ENCODE measurements at regions not wholly inside any gene's neighbourhood (a gene's known extent, or its start where the extent isn't known, plus 50 kb on each side); places are given as distances from the start of the nearest gene placed in this dataset.
A peak's percentile ranks its signal among the peaks of the same experiment; 100 is the strongest.

GRCh38 chr13:104140552-104140951 is 1074.3 kb upstream of the SLC10A2 start:
- ATAC-seq (no peak), DNase-seq (ENCODE audit: low spot score) (no peak)
- Mint-ChIP-seq H3K4me3 (no peak overlapping the region), H3K27ac (no peak overlapping the region), H3K4me1 (peaks cover 26% of the 10 kb centered on the region), H3K36me3 (ENCODE audit: low read depth) (no peaks in the 10 kb centered on the region), H3K9me3 (no peaks in the 10 kb centered on the region), H3K27me3 (ENCODE audit: insufficient read depth, low read depth, poor library complexity) (no peaks in the 10 kb centered on the region)
- Histone ChIP-seq H3F3A (replicated peaks; ENCODE audit: low read depth) (no peaks in the 10 kb centered on the region), H3K9me2 (ENCODE audit: insufficient read depth) (no peaks in the 10 kb centered on the region), H4K20me1 (replicated peaks; ENCODE audit: insufficient read depth) (no peaks in the 10 kb centered on the region), H3K36me3 (ENCODE audit: insufficient read depth) (no peaks in the 10 kb centered on the region), H2AFZ (no peak overlapping the region), H3K27me3 (ENCODE audit: insufficient read depth) (no peaks in the 10 kb centered on the region), H3K4me2 (0 out of 2 replicates have a peak overlapping the region, but pooled peaks have one; percentile 12), H3K79me2 (replicated peaks; ENCODE audit: insufficient read depth) (no peaks in the 10 kb centered on the region), H3K4me3 (no peak overlapping the region), H3K4me1 (ENCODE audit: insufficient read depth) (peaks cover 26% of the 10 kb centered on the region), H3K27ac (ENCODE audit: low read depth) (no peak overlapping the region)
- no peak for TF ChIP-seq CTCF (conservative IDR thresholded peaks at IDR 0.05; ENCODE audit: low read depth in 2 of 2)
- no peak for TF ChIP-seq STAT1 (IDR thresholded peaks at IDR 0.05; ENCODE audit: unreplicated experiment)
- no peak for TF ChIP-seq ZNF114 (CRISPR knock-in tag; IDR thresholded peaks at IDR 0.05)
- no peak for TF ChIP-seq CREB1 (CRISPR knock-in tag; IDR thresholded peaks at IDR 0.05; ENCODE audit: low read depth)

GRCh38 chr13:104137416-104137815 is 1071.2 kb upstream of the SLC10A2 start:
- DNase-seq (ENCODE audit: low spot score) (no peak), ATAC-seq (no peak)
- Histone ChIP-seq H3K79me2 (replicated peaks; ENCODE audit: insufficient read depth) (no peaks in the 10 kb centered on the region), H3K4me1 (ENCODE audit: insufficient read depth) (peaks cover 13% of the 10 kb centered on the region), H3K4me3 (no peak overlapping the region), H3K27ac (ENCODE audit: low read depth) (no peak overlapping the region), H3K4me2 (no peak overlapping the region), H3K27me3 (ENCODE audit: insufficient read depth) (no peaks in the 10 kb centered on the region), H4K20me1 (replicated peaks; ENCODE audit: insufficient read depth) (no peaks in the 10 kb centered on the region), H3K36me3 (ENCODE audit: insufficient read depth) (no peaks in the 10 kb centered on the region), H2AFZ (0 out of 2 replicates have a peak overlapping the region, but pooled peaks have one; percentile 14), H3K9me2 (ENCODE audit: insufficient read depth) (no peaks in the 10 kb centered on the region), H3F3A (replicated peaks; ENCODE audit: low read depth) (no peaks in the 10 kb centered on the region)
- TF ChIP-seq ZNF462 (CRISPR knock-in tag; IDR thresholded peaks at IDR 0.05): no peak
- TF ChIP-seq REST (IDR thresholded peaks at IDR 0.05; ENCODE audit: unreplicated experiment): no peak
- no peak for TF ChIP-seq ZNF114 (CRISPR knock-in tag; IDR thresholded peaks at IDR 0.05)
- no peak for TF ChIP-seq EZH2phosphoT487 (IDR thresholded peaks at IDR 0.05; ENCODE audit: unreplicated experiment)
- TF ChIP-seq STAT1 (IDR thresholded peaks at IDR 0.05; ENCODE audit: unreplicated experiment): no peak
- no peak for TF ChIP-seq POLR2AphosphoS5 (IDR thresholded peaks at IDR 0.05; ENCODE audit: low read depth)
- Mint-ChIP-seq H3K27me3 (ENCODE audit: insufficient read depth, low read depth, poor library complexity) (peaks cover 3% of the 10 kb centered on the region), H3K4me1 (peaks cover 15% of the 10 kb centered on the region), H3K4me3 (no peak overlapping the region), H3K27ac (no peak overlapping the region), H3K9me3 (no peaks in the 10 kb centered on the region), H3K36me3 (ENCODE audit: low read depth) (no peaks in the 10 kb centered on the region)

Measured in GM23338 (cell line).